GM12872 (cell line): ENCODE measurements at regions not wholly inside any gene's neighbourhood (a gene's known extent, or its start where the extent isn't known, plus 50 kb on each side); places are given as distances from the start of the nearest gene placed in this dataset.

Source experiments
- CTCF ChIP-seq: IDR thresholded peaks from 3 replicates; pipeline ENCODE4 v1.5.1; 2011; ENCODE audit warnings: low read depth, mild to moderate bottlenecking, low read length, moderate library complexity; ENCODE audit not compliant: insufficient read depth

GRCh38 chr3:76436894-76437293 lies 603.0 kb upstream of the ROBO2 start:
- no peak for TF ChIP-seq CTCF

- no peak for TF ChIP-seq CTCF
These were observed 600.9 kb upstream of the ROBO2 start for GRCh38 chr3:76438971-76439370.

- no peak for TF ChIP-seq CTCF
These were observed 597.5 kb upstream of the ROBO2 start for GRCh38 chr3:76442374-76442915.

GRCh38 chr3:76456322-76456721 lies 583.6 kb upstream of the ROBO2 start:
- TF ChIP-seq CTCF: no peak

GRCh38 chr3:76463501-76463900 lies 576.4 kb upstream of the ROBO2 start:
- no peak for TF ChIP-seq CTCF

- no peak for TF ChIP-seq CTCF
These were observed 569.6 kb upstream of the ROBO2 start for GRCh38 chr3:76470285-76470684.

GRCh38 chr3:76474632-76475031 lies 565.3 kb upstream of the ROBO2 start:
- no peak for TF ChIP-seq CTCF
